RWPE2 (cell line): ENCODE measurements at regions not wholly inside any gene's neighbourhood (a gene's known extent, or its start where the extent isn't known, plus 50 kb on each side); places are given as distances from the start of the nearest gene placed in this dataset.
A peak's percentile ranks its signal among the peaks of the same experiment; 100 is the strongest.

ENCODE experiments used
- ATAC-seq: fragments of 200-7000 bp; cut with Tn5 transposase; 3 replicates; pipeline ENCODE4 v1.9.1; 2021; ENCODE audit warnings: low read depth
- DNase-seq: peaks from one replicate; pipeline ENCODE4 v3.0.0-alpha.2; 2020; ENCODE audit warnings: low spot score
- H3K27ac ChIP-seq: fragments of 450-650 bp; 2 replicates; pipeline ENCODE4 v1.5.1; 2017; ENCODE audit warnings: mild to moderate bottlenecking; ENCODE audit not compliant: poor library complexity, severe bottlenecking
- H3K27me3 ChIP-seq: fragments of 250-450 bp; sonication (Bioruptor Pico); 2 replicates; pipeline ENCODE4 v1.5.1; 2021; ENCODE audit warnings: mild to moderate bottlenecking, moderate library complexity; ENCODE audit not compliant: insufficient read depth, poor library complexity, severe bottlenecking
- H3K36me3 ChIP-seq: fragments of 250-450 bp; sonication (Bioruptor Pico); 2 replicates; pipeline ENCODE4 v1.5.1; 2020; ENCODE audit warnings: low read depth, mild to moderate bottlenecking, moderate library complexity
- H3K4me1 ChIP-seq: fragments of 250-450 bp; sonication (Bioruptor Pico); 2 replicates; pipeline ENCODE4 v1.5.1; 2021; ENCODE audit warnings: mild to moderate bottlenecking, moderate library complexity; ENCODE audit not compliant: insufficient read depth, poor library complexity, severe bottlenecking
- H3K4me3 ChIP-seq: fragments of 250-450 bp; sonication (Bioruptor Pico); 2 replicates; pipeline ENCODE4 v1.5.1; 2021; ENCODE audit warnings: mild to moderate bottlenecking, moderate library complexity; ENCODE audit not compliant: severe bottlenecking
- H3K9me3 ChIP-seq: fragments of 250-450 bp; sonication (Bioruptor Pico); 2 replicates; pipeline ENCODE4 v1.5.1; 2021; ENCODE audit warnings: mild to moderate bottlenecking, moderate library complexity; ENCODE audit not compliant: severe bottlenecking
- TF ChIP-seq, protein P1 (sequence below): fragments of 450-650 bp; IDR thresholded peaks from one replicate; pipeline ENCODE4 v1.5.1; 2017; ENCODE audit warnings: mild to moderate bottlenecking, moderate library complexity; ENCODE audit not compliant: poor library complexity, severe bottlenecking

DNA sequence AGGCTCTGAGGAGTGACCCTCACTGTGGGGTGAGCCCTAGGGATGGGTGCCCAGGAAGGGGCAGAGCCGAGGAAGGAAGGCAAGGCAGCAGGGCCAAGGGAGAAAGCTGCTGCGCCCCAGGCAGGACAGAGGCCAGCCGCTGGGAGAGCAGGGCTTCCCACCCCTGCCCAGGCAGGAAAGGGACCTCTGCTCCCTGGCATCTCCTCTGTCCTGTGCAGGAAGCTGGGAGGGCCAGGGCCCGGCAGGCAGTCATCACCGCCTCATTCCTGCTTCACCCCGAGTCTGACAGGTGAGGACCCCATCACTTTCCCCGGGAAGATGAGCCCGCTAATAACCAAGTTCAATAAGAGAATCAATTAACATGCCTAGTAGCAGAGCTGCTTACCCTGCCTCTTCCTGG, 81.3 kb downstream of the EDN3 start:
- ATAC-seq = no peak
- TF ChIP-seq, protein P1, sequence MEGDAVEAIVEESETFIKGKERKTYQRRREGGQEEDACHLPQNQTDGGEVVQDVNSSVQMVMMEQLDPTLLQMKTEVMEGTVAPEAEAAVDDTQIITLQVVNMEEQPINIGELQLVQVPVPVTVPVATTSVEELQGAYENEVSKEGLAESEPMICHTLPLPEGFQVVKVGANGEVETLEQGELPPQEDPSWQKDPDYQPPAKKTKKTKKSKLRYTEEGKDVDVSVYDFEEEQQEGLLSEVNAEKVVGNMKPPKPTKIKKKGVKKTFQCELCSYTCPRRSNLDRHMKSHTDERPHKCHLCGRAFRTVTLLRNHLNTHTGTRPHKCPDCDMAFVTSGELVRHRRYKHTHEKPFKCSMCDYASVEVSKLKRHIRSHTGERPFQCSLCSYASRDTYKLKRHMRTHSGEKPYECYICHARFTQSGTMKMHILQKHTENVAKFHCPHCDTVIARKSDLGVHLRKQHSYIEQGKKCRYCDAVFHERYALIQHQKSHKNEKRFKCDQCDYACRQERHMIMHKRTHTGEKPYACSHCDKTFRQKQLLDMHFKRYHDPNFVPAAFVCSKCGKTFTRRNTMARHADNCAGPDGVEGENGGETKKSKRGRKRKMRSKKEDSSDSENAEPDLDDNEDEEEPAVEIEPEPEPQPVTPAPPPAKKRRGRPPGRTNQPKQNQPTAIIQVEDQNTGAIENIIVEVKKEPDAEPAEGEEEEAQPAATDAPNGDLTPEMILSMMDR = no peak
- Histone ChIP-seq H3K4me3 (no peak overlapping the region), H3K27ac (no peak overlapping the region), H3K9me3 (no peaks in the 10 kb centered on the region), H3K36me3 (no peaks in the 10 kb centered on the region), H3K4me1 (no peaks in the 10 kb centered on the region), H3K27me3 (peaks cover 61% of the 10 kb centered on the region)
- no peak for DNase-seq

DNA sequence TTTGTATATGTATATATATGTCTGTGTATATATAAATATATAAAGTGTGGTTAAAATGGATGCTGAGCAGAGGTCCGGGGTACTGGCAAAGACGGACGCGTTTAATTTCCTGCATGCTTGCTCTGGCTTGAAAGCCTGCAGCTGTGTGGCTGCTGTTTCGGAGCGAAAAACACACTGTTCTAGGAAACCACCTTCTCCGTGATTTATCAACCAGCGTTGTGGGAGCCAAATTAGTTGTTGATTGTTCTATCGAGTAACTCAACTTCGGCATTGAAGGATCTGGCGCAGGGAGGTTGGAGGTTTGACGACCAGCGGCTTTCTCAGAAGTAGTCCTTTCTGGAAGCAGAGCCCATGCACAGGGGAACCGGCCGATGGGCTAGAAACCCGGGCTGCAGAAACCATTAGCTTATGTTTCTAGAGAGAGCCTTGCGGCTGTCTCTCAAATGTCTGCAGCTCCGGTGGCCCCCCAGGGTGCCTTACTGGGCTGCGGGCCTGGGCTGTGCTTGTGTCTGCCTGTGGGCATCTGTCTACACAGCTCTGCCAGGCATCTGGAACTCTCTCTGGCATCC, 81.8 kb downstream of the EDN3 start:
- TF ChIP-seq, protein P1 = no peak
- H3K36me3 ChIP-seq = no peaks in the 10 kb centered on the region
- peaks cover 61% of the 10 kb centered on the region for H3K27me3 ChIP-seq
- H3K9me3 ChIP-seq = no peaks in the 10 kb centered on the region
- DNase-seq = no peak
- H3K4me1 ChIP-seq = no peaks in the 10 kb centered on the region
- no peak overlapping the region for H3K4me3 ChIP-seq
- no peak overlapping the region for H3K27ac ChIP-seq
- ATAC-seq = no peak

DNA sequence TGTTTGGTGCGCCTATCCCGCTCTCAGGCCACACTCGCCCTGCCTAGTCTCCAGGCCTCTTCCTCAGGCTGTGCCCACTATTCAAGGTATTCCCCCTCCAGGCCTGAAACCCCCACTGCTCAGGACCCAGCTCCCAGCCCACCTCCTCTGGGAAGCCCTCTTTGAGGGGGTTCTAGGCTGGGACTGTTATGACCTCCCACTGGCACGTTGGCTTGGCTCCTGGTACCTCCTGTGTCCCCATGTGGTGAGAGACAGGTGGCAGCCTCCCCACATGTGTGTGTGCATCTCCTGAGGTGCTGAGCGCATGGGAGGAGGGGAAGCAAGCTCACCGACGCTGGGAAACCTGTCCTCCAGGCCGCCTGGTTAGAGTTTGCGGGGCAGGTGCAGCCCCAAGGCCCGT, 82.5 kb downstream of the EDN3 start:
- ATAC-seq = no peak
- no peaks in the 10 kb centered on the region for H3K36me3 ChIP-seq
- H3K27me3 ChIP-seq = peaks cover 66% of the 10 kb centered on the region
- TF ChIP-seq, protein P1 = no peak
- no peak overlapping the region for H3K27ac ChIP-seq
- no peaks in the 10 kb centered on the region for H3K9me3 ChIP-seq
- H3K4me1 ChIP-seq = no peaks in the 10 kb centered on the region
- DNase-seq = no peak
- H3K4me3 ChIP-seq = no peak overlapping the region

DNA sequence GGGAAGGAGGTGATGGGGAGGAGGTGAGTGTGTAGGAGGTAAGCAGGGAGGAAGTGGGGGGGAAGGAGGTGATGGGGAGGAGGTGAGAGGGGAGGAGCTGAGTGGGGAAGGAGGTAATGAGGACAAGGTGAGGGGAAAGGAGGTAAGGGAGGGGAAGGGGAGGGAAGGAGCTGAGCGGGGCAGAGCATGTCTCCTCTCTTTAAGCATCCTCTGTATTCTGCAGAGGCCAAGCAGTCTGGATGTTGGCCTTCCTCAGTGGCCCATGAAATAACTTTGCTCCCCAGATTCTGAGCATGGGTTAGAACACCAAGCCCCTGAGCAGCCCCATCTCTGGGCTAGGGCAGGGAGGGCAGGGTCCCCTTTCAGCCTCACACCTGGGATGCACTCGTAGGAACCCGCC, 84.6 kb downstream of the EDN3 start:
- H3K27ac ChIP-seq = no peak overlapping the region
- H3K36me3 ChIP-seq = no peaks in the 10 kb centered on the region
- no peaks in the 10 kb centered on the region for H3K9me3 ChIP-seq
- no peaks in the 10 kb centered on the region for H3K4me1 ChIP-seq
- DNase-seq (no peak), ATAC-seq (0 out of 3 replicates have a peak, but pooled peaks have one; percentile 3)
- no peak overlapping the region for H3K4me3 ChIP-seq
- H3K27me3 ChIP-seq = peaks cover 79% of the 10 kb centered on the region
- TF ChIP-seq, protein P1 = no peak

DNA sequence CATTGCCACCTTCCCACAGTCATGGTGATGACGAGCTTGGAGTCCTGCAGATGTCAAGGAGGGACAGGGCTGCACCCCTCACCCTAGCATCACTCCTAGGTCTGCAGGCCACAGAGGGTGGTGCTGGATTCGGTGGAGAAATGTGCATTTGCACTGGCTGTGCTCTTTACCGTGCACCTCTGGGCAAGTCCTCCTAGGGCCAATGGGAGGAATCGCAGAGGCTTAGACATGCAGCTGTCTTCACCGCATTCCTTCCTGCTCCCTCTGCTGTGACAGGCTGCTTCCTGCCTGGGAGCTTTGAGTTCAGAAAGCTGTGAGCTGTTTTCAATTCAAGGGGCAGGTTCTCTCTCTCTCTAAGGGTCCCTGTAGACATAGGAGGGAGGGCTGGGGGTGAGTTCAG, 85.1 kb downstream of the EDN3 start:
- Histone ChIP-seq H3K36me3 (no peaks in the 10 kb centered on the region), H3K4me3 (no peak overlapping the region), H3K27me3 (peaks cover 78% of the 10 kb centered on the region), H3K9me3 (no peaks in the 10 kb centered on the region), H3K4me1 (no peaks in the 10 kb centered on the region), H3K27ac (no peak overlapping the region)
- ATAC-seq (peak; percentile 41; the same call in 2 of the 3 replicates), DNase-seq (no peak)
- TF ChIP-seq, protein P1 = no peak
